GM18511 (cell line): ENCODE measurements at regions not wholly inside any gene's neighbourhood (a gene's known extent, or its start where the extent isn't known, plus 50 kb on each side); places are given as distances from the start of the nearest gene placed in this dataset.

ENCODE experiments used
- ATAC-seq: cut with Tn5 transposase; IDR thresholded peaks from one replicate; pipeline ENCODE4 v1.9.1; 2021; ENCODE audit warnings: mild to moderate bottlenecking, moderate library complexity; ENCODE audit not compliant: unreplicated experiment

DNA sequence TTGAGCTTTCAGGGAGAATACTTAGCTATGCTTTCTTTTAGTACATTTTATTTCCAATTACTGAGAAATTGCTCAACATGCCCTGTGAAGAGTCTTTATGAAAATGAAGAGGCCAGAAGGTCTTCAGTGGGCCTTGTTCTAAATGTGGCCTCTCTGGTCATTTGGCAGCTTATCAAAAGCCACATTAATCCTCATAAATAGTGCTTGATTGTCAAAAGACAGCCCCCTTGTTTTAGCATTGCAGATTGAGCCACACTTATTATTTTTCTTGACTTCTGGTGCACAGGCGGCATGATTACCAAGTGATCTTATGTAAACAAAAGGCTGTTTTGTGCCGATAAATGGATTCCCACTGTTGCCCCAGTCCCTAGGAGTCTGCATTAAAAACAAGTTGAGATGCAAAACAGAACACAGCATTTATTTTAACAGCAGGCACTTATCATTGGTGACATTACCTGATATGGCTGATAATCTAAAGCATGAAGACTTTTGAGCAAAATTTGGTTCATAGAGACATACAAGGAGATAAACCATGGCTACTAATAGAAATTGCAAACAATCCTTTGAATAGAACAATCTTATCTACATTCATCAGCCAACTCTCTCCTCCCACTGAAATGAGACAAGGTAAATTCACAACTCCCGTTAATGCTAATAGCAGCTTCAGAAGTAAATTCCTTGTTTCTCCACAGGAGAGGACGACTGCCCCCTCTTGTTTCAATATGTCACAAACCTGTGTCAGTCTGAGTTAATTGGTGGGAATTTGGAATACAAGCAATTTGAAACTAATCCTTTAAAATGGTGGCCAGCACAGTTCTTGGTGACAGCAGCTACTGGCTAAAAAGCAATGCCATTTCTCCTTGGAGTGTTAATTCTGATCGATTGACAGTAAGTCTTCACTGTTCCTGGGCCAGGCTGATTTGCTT is 194.3 kb downstream of the NSUN3 start:
- ATAC-seq = no peak

DNA sequence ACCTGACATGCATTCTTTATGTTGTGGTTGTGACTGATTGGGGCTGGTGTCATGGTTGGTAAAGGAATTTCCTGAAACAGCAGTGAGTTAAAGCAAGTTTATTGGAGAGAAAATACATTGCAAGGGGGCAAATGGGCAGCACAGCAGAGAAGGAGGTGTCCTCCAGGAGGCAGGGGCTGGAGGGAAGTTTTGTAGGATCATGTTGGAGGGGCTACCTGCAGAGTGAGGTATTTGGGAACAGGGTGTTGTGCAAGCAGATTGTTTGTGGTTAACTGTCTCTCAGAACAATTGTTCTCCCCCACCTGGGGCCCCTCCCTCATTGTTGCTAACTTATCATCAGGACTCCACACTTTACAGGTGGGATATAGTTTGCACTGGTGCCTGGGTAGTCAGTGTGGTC is 196.0 kb downstream of the NSUN3 start:
- ATAC-seq = no peak

DNA sequence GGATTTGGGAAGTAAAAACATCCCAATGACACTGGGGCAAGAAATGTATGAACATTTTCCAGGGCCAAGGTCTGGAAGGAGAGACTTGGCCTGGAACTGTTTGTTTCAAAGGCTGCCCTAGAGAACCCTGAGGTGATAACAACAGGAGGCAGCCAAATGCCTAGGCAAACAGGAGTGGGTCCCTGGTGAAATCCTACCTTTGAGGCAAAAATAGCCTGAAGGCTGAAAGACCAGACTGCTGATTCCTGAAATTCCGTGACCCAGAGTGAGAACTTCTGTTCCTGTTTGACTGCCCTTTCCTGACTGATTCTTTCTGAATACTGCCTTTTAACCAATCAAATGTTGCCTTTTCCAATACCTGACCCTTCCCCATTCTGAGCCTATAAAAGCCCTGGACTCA is 196.4 kb downstream of the NSUN3 start:
- ATAC-seq = no peak

DNA sequence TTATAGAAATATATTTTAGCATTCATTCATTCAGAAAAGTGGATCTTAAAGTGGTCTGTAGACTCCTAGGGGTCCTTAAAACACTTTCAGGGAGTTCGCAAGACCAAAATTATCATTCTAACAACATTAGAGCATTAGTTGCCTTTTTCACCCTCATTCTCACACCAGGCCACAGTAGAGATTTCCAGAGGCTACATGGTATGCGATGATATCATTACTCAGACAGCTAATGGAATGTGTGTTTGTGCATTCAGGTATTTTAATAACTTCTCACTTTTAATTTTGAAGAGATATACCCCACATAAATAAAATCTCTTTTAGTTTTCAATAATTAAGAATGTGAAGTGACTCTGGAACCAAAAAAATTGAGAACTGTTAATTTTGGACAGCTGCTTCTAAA is 206.9 kb downstream of the NSUN3 start:
- no peak for ATAC-seq

DNA sequence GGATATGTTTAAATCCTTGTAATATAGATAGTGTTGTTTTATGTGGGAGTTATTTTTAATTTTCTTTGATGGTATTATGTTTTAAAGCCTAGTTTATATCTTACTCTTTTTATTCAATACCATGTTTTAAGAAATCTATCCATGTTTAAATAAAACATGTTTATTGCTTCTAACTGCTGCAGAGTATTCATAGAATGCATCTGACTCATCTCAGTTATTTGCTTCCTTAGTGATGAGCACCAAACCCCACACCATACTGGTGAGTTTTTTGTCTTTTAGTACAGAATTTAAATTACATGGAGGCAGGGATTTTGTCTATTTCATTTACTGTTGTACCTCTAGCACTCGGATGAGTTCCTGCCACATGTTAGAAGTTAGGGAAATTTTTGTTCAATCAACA is 209.2 kb downstream of the NSUN3 start:
- no peak for ATAC-seq

DNA sequence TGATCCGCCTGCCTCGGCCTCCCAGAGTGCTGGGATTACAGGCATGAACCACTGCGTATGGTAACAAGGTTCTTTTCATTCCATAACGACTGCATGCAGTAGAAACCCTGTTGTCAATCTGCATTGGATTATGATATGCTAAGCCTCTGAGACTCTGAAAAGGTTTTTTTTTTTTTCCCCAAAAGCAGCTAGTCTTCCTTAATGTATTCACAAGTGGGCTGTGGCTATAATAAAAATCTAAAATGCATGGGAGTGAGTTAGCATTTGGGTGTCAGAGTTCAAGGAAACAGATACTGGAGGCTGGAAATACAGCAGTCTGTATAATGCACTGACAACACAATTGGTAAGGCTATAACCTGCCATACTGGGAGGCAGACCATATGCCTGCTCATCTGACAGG is 218.1 kb downstream of the NSUN3 start:
- no peak for ATAC-seq

DNA sequence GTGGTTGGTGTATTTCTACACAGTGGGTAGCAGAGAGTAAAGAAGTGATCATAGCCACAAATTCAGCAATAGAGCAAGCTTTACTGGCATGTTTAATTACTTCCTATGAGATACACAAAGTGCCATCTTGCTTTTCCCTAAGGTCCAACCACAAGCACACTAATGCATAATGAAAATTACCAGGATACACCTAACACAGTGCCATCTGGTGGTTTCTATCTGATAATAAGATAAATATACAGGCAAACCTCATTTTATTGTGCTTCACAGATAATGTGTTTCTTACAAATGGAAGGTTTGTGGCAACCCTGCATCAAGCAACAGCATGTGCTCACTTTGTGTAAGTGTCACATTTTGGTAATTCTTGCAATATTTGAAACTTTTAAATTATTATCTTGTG is 223.0 kb downstream of the NSUN3 start:
- peak; percentile 62 for ATAC-seq

DNA sequence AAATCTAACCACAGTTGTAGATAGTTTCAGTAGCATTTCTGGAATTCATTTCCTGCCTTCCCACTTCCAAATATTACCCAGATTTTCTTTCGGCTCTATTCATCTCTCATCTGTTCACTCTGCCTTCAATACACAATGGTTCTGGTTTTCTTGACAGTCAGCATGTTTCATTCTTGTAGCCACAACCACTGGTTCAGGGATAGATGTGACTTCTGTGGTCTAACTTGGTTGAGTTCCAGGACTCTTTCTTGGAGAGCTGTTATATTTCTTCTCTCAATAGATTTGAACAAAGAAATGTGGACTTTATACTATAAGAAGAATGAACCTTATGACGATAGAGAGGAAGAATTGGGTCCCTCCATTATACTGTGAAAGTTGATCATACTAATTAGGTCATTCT is 228.8 kb downstream of the NSUN3 start:
- no peak for ATAC-seq

DNA sequence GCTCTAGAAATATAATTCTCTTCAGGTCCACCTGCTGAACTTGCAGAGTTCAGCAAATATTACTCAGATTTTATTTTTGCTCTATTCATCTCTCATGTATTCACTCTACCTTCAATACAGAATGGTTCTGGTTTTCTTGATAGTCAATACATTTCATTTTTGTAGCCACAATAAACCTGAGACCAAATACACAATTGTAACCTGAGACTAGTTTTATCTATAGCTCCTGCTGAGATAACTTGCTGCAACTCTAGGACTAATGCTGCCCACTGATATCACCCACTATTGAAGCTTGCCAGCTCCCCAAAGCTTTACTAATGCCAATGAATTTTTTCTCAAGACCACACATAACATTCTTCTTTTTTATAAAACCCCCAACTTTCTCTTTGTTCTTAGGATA is 229.3 kb downstream of the NSUN3 start:
- ATAC-seq = no peak

DNA sequence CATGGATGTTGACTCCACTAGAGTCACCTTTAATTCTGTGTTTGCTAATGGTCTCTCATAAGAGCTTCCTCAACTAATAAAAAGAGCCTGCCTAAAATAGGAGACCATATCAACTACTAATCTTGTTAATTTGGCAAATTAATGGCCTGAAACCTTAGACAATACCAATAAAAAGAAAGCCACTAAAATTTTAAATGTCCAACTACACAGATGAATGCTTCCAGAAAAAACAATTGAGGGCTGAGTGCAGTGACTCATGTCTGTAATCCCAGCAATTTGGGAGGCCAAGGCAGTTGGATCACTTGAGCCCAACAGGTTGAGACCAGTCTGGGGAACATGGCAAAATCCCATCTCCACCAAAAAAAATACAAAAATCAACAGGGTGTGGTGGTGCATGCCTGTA is 230.9 kb downstream of the NSUN3 start:
- ATAC-seq = no peak

DNA sequence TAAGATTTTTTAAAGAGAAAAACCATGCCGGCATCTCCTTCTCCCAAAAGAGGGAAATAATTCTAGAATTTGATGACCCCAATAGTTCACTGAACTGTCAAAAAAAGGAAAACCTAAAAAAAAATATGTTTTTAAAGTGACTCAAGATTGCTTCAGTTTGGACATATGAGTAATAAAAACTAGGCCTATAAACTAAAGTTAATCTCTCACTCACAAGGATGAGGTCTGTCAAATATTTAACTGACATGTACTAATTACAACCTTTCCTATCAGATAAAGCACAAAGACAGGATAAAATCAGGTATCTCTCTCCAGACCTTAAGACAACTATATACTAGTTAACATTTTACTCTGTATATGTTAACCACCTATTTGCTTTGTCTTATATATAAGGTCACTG is 231.9 kb downstream of the NSUN3 start:
- ATAC-seq = no peak

DNA sequence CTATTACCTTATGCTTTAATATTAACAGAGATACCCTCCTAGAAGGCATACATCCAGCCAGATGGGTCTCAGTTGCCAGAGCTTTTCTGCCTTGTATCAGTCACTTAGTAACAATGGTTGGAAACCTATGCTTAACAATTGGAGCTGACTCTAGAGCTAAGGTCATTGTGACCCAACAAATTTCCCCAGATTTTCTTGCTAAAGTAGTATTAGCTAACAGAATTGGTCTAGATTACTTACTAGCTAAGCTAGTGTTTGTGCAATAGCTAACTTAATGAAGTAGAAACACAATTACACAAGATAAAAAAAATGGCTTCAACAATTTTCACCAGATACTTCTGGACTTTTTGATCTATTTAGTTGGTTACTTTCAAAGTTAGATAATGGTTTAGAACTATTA is 236.9 kb downstream of the NSUN3 start:
- ATAC-seq = no peak

DNA sequence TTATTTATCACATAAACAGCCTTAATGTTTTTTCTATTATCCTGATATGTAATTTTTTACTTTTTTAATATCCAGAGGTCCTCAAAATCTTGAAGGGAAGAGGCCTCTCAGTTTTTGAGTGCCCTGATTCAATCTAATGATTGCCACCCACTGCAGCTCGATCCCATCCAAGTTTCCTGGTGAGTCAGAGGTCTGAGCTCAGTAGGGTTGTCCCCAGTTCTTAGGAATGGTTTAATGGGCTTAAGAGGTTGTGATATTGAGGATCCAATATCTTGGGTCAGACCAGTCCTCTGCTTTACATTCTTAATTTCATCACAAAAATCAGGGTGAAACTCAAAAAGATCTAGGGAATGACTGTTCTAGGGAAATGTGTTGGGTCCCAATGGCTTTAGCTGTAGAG is 238.5 kb downstream of the NSUN3 start:
- ATAC-seq = no peak

DNA sequence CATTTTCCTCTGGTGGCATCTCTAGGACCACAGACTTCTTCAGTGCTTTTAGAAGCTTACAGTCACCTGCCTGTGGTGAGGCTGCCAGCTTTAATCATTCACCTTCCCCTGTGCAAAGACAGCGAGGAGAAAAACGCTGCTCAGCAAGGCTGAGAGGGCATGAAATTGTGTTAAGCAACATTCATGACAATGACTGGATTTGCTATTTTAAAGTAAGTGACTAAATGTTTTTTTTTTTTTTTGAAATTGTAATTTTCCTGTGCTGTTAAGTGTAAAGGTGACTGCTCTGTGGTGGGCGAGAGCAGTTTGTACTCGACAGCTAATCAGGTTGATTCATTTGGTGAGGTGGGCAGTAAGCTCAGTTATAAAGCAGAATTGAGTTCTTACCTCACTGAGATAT is 240.4 kb downstream of the NSUN3 start:
- ATAC-seq = no peak

DNA sequence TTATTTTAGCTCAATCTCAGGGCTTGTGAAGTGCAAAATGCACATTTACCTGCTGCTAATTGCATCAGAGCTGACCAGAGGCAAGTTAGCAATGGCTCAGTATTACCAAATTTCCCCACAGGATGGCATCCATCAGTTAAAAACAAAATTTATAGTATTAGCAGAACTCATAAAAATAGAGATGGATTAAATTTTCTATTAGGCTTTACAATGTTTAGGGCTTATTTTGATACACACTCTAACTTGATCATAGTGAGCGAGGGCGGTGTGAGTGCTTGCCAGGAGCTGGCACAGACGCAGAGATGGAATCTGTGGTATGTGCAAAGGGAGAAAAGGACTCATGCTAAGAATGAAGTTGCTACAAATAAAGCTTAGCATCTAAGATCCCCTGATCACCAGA is 241.0 kb downstream of the NSUN3 start:
- no peak for ATAC-seq

DNA sequence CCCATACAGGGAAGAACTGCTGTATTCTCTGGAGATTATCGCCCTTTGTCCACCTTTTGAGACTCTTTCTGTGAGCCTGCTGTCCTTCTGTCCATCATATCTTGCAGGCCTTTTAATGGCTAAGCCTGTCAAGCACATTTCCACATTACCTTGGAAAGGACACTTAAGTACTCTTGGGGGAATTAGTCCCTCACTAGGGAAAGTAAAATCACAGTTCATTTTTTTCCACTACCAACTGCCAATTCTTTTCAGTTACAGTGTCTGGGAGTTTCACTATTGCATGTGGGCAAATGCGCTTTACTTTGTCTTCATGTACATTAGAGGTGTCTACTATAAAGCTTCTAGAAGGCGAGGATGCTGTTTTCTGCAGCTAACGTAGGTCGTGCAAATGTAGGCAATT is 242.1 kb downstream of the NSUN3 start:
- ATAC-seq = no peak

DNA sequence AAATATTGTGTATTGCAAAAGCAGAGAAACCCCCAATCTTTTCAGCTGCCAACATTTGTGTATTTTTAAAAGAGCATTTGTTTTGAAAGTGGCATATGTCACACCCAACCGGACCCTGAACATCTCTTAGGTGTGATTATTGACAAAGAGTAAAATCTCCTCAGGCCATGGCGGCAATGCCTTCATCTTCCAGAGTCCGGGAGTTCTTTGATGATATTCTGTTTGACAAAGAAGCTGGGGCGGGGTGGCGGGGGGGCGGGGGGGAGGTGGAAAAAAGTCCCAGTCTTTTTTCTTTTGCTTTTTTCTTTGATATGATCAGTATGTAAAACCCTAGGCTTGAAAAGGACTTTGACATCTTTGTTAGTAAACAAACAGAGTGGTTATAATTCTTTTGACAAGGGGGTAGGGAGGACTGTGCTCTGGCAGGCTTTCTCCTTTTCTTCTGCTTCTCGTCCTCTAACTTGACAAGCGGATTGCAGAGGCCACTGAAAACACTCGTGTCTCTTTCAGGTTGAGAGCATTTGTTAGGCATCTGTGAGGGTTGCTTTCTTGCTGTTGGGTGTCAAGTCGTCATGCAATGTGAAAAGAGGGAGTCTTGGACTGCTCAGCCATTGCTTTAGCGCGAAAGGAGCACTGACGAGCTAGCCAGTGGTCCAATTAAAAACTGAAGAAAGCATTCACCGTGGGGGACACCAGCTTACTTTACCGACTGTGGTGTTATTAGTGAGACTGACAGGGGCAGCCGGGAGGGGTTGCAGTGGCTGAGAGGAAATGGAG is 243.2 kb downstream of the NSUN3 start:
- no peak for ATAC-seq

DNA sequence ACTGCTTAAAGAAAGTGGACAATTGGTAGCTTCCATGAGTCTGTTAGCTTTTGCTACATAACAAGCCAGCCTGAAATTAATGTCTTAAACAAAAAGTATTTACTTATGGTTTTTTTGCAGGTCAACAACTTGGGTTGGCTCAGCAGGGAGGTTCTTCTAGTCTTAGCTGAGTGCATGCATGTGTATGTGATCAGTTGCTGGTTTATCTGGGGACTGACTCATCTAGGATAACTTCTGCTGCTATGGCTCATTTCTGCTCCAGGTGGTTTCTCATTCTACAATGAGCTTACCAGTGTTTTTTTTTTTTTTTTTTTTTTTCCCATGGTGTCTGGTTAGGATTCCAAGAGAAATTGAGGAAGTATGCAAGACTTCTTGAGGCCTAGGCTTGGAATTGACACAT is 244.7 kb downstream of the NSUN3 start:
- ATAC-seq = no peak

DNA sequence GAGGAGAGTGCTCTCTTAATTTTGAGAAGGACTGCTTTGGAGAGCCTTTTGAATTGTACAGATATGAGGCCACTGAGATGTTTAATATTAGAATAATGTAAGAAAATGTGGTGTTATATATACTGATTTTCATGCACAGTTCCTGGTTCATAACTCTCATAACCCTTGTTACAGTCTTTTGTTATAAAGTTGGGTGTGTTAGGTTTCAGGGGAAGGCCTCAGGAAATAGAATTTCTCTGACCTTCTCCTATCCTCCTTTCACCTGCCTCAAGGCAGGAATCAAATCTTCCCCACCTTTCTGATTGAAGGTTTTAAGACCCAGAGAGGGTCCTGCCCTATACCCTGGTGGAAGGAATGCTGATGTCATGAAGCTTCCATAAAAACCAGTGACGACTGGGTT is 245.9 kb downstream of the NSUN3 start:
- no peak for ATAC-seq

DNA sequence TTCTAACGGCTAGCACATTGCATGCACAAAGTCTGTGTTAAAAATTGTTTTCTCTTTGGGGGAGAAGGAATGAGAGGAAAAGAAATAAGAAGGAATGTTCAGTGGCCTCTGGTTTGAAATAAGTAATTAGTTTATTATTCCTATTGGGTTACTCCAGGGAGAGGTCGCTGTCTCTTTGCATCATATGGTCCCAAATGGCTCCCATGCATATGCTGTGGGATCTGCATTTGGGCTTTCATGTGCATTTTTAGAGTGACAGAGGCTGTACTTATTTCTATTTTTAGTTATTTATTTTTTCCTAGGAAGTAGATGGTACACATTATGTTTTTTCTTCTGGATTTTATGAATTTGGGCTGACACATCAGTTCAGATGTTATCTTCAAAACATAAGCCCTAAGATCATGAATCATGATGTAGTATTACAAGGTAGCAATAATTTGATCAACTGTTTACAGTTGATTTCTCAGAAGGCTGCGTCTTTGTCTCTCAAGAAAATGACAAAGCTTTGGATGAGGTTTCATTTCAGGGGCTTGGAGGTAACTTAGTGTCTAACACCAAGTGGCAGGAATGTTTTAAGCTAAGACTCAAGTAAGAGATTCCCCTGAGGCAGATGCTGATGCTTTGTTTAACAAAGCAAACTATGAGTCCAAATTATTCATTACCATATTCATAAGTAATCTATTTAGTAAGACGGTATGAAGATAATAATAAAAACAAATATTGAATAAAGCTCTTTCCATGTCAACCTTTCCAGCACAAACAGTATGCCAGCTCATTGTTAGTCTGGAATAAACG is 247.7 kb downstream of the NSUN3 start:
- ATAC-seq = no peak

DNA sequence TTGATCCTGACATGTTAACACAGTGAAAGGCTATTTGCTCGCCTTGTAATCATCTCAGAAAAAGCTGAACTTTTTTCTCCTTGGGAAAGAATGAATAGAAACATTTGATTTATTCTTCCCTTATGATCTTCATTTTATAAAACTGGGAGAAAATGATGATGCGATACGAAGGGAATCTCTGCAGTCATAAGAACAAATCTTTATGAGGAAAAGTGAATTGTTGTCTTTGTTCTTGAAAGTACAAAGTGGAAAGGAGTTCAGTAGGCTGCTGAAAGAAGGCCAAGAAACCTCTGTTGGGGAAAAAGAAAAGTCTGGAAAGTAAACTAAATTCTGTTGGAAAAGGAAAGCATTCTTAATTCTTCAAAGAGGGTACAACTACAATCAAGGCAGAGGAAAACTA is 248.8 kb downstream of the NSUN3 start:
- ATAC-seq = no peak
